H9 (cell line): ENCODE measurements at regions not wholly inside any gene's neighbourhood (a gene's known extent, or its start where the extent isn't known, plus 50 kb on each side); places are given as distances from the start of the nearest gene placed in this dataset.

Experiments
- DNase-seq: peaks from one replicate; pipeline ENCODE4 v3.0.0-alpha.2; 2017
- H2AFZ ChIP-seq: one replicate; pipeline ENCODE4 v1.6.1; 2013; ENCODE audit warnings: mild to moderate bottlenecking, low read length, control low read depth, moderate library complexity
- H2AK5ac ChIP-seq: 2 replicates; pipeline ENCODE4 v1.6.1; 2013; ENCODE audit warnings: low read length, control low read depth, mixed read lengths; ENCODE audit not compliant: insufficient read length
- H2BK120ac ChIP-seq: one replicate; pipeline ENCODE4 v1.6.1; 2013; ENCODE audit warnings: low read depth, mild to moderate bottlenecking, low read length, control low read depth, inconsistent platforms; ENCODE audit not compliant: poor library complexity, severe bottlenecking
- H2BK12ac ChIP-seq: 2 replicates; pipeline ENCODE4 v1.6.1; 2013; ENCODE audit warnings: low read length, control low read depth, mixed read lengths, low read depth; ENCODE audit not compliant: insufficient read length
- H2BK15ac ChIP-seq: 2 replicates; pipeline ENCODE4 v1.6.1; 2013; ENCODE audit warnings: low read depth, low read length, control low read depth
- H2BK20ac ChIP-seq: one replicate; pipeline ENCODE4 v1.6.1; 2013; ENCODE audit warnings: low read depth, mild to moderate bottlenecking, low read length, control low read depth, inconsistent platforms; ENCODE audit not compliant: poor library complexity, severe bottlenecking
- H2BK5ac ChIP-seq: 2 replicates; pipeline ENCODE4 v1.6.1; 2013; ENCODE audit warnings: low read length, control low read depth, mixed read lengths; ENCODE audit not compliant: insufficient read length
- H3K14ac ChIP-seq: 2 replicates; pipeline ENCODE4 v1.6.1; 2013; ENCODE audit warnings: low read length, control low read depth; ENCODE audit not compliant: insufficient read depth
- H3K18ac ChIP-seq: 2 replicates; pipeline ENCODE4 v1.6.1; 2013; ENCODE audit warnings: low read depth, mild to moderate bottlenecking, mixed read lengths, low read length, control low read depth; ENCODE audit not compliant: insufficient read length
- H3K23ac ChIP-seq: 2 replicates; pipeline ENCODE4 v1.6.1; 2013; ENCODE audit warnings: low read length, control low read depth, mixed read lengths, low read depth; ENCODE audit not compliant: insufficient read length
- H3K23me2 ChIP-seq: 2 replicates; pipeline ENCODE4 v1.6.1; 2013; ENCODE audit warnings: low read depth, mild to moderate bottlenecking, mixed read lengths, low read length, control low read depth; ENCODE audit not compliant: insufficient read length, poor library complexity, severe bottlenecking
- H3K27ac ChIP-seq: 2 replicates; pipeline ENCODE4 v1.5.1; 2013; ENCODE audit warnings: low read length, control low read depth, mixed read lengths, low read depth; ENCODE audit not compliant: insufficient read length
- H3K27me3 ChIP-seq: 2 replicates; pipeline ENCODE4 v1.6.1; 2013; ENCODE audit warnings: low read length, control low read depth, inconsistent platforms; ENCODE audit not compliant: insufficient read depth
- H3K4ac ChIP-seq: 2 replicates; pipeline ENCODE4 v1.6.1; 2013; ENCODE audit warnings: low read depth, mild to moderate bottlenecking, control low read depth, inconsistent platforms, low read length, moderate library complexity
- H3K4me1 ChIP-seq: 2 replicates; pipeline ENCODE4 v1.6.1; 2013; ENCODE audit warnings: low read length, control low read depth, inconsistent platforms; ENCODE audit not compliant: insufficient read depth
- H3K4me2 ChIP-seq: 2 replicates; pipeline ENCODE4 v1.6.1; 2013; ENCODE audit warnings: low read length, control low read depth, mixed read lengths; ENCODE audit not compliant: insufficient read length, insufficient read depth
- H3K56ac ChIP-seq: 2 replicates; pipeline ENCODE4 v1.6.1; 2013; ENCODE audit warnings: low read depth, mild to moderate bottlenecking, mixed read lengths, low read length, control low read depth; ENCODE audit not compliant: insufficient read length
- H3K79me1 ChIP-seq: 2 replicates; pipeline ENCODE4 v1.6.1; 2013; ENCODE audit warnings: low read depth, mild to moderate bottlenecking, moderate library complexity, low read length, control low read depth, inconsistent platforms; ENCODE audit not compliant: insufficient read depth, poor library complexity, severe bottlenecking
- H3K79me2 ChIP-seq: 2 replicates; pipeline ENCODE4 v1.6.1; 2013; ENCODE audit warnings: low read length, control low read depth, inconsistent platforms; ENCODE audit not compliant: insufficient read depth
- H3K9ac ChIP-seq: 2 replicates; pipeline ENCODE4 v1.6.1; 2013; ENCODE audit warnings: low read length, control low read depth, mixed read lengths; ENCODE audit not compliant: insufficient read length; ENCODE audit errors: extremely low read depth
- H3K9me3 ChIP-seq: one replicate; pipeline ENCODE4 v1.6.1; 2013; ENCODE audit warnings: low read depth, low read length, inconsistent platforms; ENCODE audit not compliant: control insufficient read depth
- H3T11ph ChIP-seq: one replicate; pipeline ENCODE4 v1.6.1; 2013; ENCODE audit warnings: mild to moderate bottlenecking, low read length, control low read depth, inconsistent platforms
- H4K20me1 ChIP-seq: one replicate; pipeline ENCODE4 v1.6.1; 2013; ENCODE audit not compliant: control insufficient read depth, insufficient read length, insufficient read depth
- H4K5ac ChIP-seq: 2 replicates; pipeline ENCODE4 v1.6.1; 2013; ENCODE audit warnings: low read depth, mild to moderate bottlenecking, mixed read lengths, low read length, control low read depth; ENCODE audit not compliant: insufficient read length
- H4K8ac ChIP-seq: replicated peaks from 2 replicates; pipeline ENCODE4 v1.6.1; 2013; ENCODE audit warnings: low read length, control low read depth, mixed read lengths, low read depth; ENCODE audit not compliant: insufficient read length
- H4K91ac ChIP-seq: 2 replicates; pipeline ENCODE4 v1.6.1; 2013; ENCODE audit warnings: low read depth, mild to moderate bottlenecking, moderate library complexity, mixed read lengths, low read length, control low read depth; ENCODE audit not compliant: insufficient read length
- H3K27ac Mint-ChIP-seq, 3 experiments: 2 replicates in 2 of 3; 3 replicates in 1 of 3; pipeline ENCODE4 v1.8.0; 2020 to 2021; ENCODE audit warnings: mixed read lengths in 3 of 3, mild to moderate bottlenecking in 1 of 3, moderate library complexity in 1 of 3
- H3K27me3 Mint-ChIP-seq: 2 replicates; pipeline ENCODE4 v1.8.0; 2021; ENCODE audit warnings: low read depth, mild to moderate bottlenecking, moderate library complexity, mixed read lengths
- H3K36me3 Mint-ChIP-seq, 3 experiments: 2 replicates in 2 of 3; 3 replicates in 1 of 3; pipeline ENCODE4 v1.8.0; 2020 to 2021; ENCODE audit warnings: low read depth in 3 of 3, mixed read lengths in 3 of 3; ENCODE audit not compliant: insufficient read depth in 1 of 3
- H3K4me1 Mint-ChIP-seq, 2 experiments: 2 replicates each; pipeline ENCODE4 v1.8.0; 2020; ENCODE audit warnings: mixed read lengths in 2 of 2
- H3K4me3 Mint-ChIP-seq, 2 experiments: 2 replicates in 1 of 2; 3 replicates in 1 of 2; pipeline ENCODE4 v1.8.0; 2020 to 2021; ENCODE audit warnings: mild to moderate bottlenecking in 2 of 2, mixed read lengths in 2 of 2, moderate library complexity in 1 of 2
- H3K9me3 Mint-ChIP-seq, 2 experiments: 2 replicates in 1 of 2; 3 replicates in 1 of 2; pipeline ENCODE4 v1.8.0; 2020; ENCODE audit warnings: mild to moderate bottlenecking in 2 of 2, mixed read lengths in 2 of 2, moderate library complexity in 1 of 2
- CTCF ChIP-seq: fragments of 200-600 bp; sonication (generic); conservative IDR thresholded peaks from 3 replicates; pipeline ENCODE4 v1.8.0; 2021; ENCODE audit warnings: antibody characterized with exemption, mild to moderate bottlenecking
- whole genome bisulfite sequencing: extraction: QIAGEN DNeasy Blood & Tissue Kit; methylation state at CpG from one replicate; pipeline ENCODE4 v1.1.7; 2013; ENCODE audit warnings: missing lambda C conversion rate, low lambda C conversion rate, mixed read lengths; ENCODE audit not compliant: insufficient read length; ENCODE audit errors: extremely low coverage; 5-methylcytosine and 5-hydroxymethylcytosine counted together

- H3T11ph ChIP-seq = no peak overlapping the region
- WGBS = no CpG with 5 or more reads among the region's 4 CpGs
- H3K56ac ChIP-seq = no peak overlapping the region
- Mint-ChIP-seq H3K27me3 (no peaks in the 10 kb centered on the region), H3K4me1 (peaks cover 0 to 5% of the 10 kb centered on the region in 2 experiments; a peak in 2 of 4 replicates), H3K9me3 (peaks cover 0 to 4% of the 10 kb centered on the region in 2 experiments; a peak in 1 of 5 replicates), H3K36me3 (no peaks in the 10 kb centered on the region), H3K4me3 (no peak overlapping the region), H3K27ac (no peak overlapping the region; a peak in 1 of 7 replicates)
- H2AK5ac ChIP-seq = no peak overlapping the region
- H4K91ac ChIP-seq = no peak overlapping the region
- no peak overlapping the region for H3K9ac ChIP-seq
- H2AFZ ChIP-seq = no peak overlapping the region
- no peaks in the 10 kb centered on the region for H3K79me1 ChIP-seq
- no peak overlapping the region for H3K18ac ChIP-seq
- H2BK20ac ChIP-seq = no peak overlapping the region
- no peaks in the 10 kb centered on the region for H3K79me2 ChIP-seq
- H3K4ac ChIP-seq = no peak overlapping the region
- H4K5ac ChIP-seq = no peak overlapping the region
- H2BK15ac ChIP-seq = no peak overlapping the region
- no peak for TF ChIP-seq CTCF
- H3K9me3 ChIP-seq = no peaks in the 10 kb centered on the region
- H3K27me3 ChIP-seq = no peaks in the 10 kb centered on the region; the same call in 1 of the 2 replicates
- no peak overlapping the region for H3K23ac ChIP-seq
- H4K8ac ChIP-seq = no peak overlapping the region
- no peak overlapping the region for H3K4me2 ChIP-seq
- H3K4me1 ChIP-seq = no peaks in the 10 kb centered on the region
- no peaks in the 10 kb centered on the region for H4K20me1 ChIP-seq
- H3K14ac ChIP-seq = no peak overlapping the region
- no peak overlapping the region for H2BK12ac ChIP-seq
- no peak overlapping the region for H2BK120ac ChIP-seq
- H2BK5ac ChIP-seq = no peak overlapping the region
- no peak overlapping the region for H3K27ac ChIP-seq
- DNase-seq = no peak
- H3K23me2 ChIP-seq = no peaks in the 10 kb centered on the region
These were observed 55.9 kb upstream of the GRHL3 start for GRCh38 chr1:24263211-24263610.
